ENCODE measurements at regions not wholly inside any gene's neighbourhood (a gene's known extent, or its start where the extent isn't known, plus 50 kb on each side); places are given as distances from the start of the nearest gene placed in this dataset.

DNA sequence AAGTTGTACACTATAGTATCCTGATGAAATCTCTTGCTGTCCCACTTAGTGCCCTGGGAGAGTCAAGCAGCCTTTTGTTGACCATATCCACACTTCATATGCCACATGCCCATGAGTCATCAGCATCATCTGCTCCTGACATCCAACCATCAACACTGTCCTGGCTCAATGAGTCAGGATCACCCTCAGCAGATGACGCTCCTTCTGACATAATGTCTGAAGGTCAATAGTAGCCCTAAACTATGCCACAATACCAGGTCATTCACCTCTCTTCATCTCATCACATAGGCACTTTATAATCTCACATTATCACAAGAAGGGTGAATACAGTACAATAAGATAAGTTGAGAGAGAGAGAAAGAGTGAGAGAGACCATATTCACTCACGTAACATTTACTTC, 369.0 kb upstream of the FAR2 start:
- TF ChIP-seq POLR2AphosphoS5 (IDR thresholded peaks at IDR 0.05; ENCODE audit: low read depth, low read length) (no peak), TAF1 (IDR thresholded peaks at IDR 0.05; ENCODE audit: borderline replicate concordance, low read depth, low read length) (no peak)
